GM12865 (cell line): ENCODE measurements at regions not wholly inside any gene's neighbourhood (a gene's known extent, or its start where the extent isn't known, plus 50 kb on each side); places are given as distances from the start of the nearest gene placed in this dataset.

ENCODE experiments used
- DNase-seq: peaks from one replicate; pipeline ENCODE4 v3.0.0; 2010; ENCODE audit warnings: low read depth
- H3K4me3 ChIP-seq: 2 replicates; pipeline ENCODE4 v1.5.1; 2011; ENCODE audit warnings: mild to moderate bottlenecking, low read depth, low read length, control low read depth
- TF ChIP-seq, protein P1 (sequence below): IDR thresholded peaks from 2 replicates; pipeline ENCODE4 v1.5.1; 2011; ENCODE audit warnings: low read length, control low read depth, low read depth, inconsistent platforms; ENCODE audit not compliant: insufficient read depth; ENCODE audit errors: missing control alignments

DNA sequence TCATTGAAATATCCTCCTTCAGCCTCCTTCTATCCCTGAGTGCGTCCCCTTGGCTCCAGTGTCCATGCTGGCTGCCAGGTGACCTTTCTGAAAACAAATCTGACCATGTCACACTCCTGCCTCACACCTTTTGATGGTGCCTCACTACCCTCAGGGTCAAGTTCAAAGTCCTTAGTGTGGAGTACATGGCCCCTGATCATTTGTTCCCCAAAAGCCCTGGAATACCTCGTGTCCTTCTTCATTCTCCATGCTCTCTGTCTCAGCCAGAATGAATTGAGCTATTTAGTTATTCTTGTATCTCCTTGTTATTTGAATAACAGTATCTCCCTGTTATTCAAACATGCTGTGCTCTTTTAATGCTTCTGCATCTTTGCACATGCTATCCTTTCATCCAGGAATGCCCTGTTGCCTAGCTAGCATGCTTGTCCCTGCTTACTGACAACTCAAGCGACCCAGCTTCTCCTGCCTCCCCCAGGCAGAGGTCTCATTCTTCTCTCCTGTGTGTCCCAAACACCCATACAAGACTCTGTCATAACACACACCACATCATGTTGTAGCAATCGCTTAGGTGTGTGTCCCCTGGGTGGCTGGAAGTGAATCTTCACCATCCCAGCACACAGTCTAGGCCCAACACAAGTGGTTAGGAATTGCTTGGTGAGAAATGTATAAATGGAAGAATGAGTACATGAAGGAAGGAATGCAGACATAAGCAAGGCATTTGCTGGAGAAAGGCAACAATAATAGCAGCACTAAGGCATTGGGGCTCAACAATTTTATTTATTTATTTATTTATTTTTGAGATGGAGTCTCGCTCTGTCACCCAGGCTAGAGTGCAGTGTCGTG, 144.0 kb downstream of the DDX1 start:
- TF ChIP-seq, protein P1, sequence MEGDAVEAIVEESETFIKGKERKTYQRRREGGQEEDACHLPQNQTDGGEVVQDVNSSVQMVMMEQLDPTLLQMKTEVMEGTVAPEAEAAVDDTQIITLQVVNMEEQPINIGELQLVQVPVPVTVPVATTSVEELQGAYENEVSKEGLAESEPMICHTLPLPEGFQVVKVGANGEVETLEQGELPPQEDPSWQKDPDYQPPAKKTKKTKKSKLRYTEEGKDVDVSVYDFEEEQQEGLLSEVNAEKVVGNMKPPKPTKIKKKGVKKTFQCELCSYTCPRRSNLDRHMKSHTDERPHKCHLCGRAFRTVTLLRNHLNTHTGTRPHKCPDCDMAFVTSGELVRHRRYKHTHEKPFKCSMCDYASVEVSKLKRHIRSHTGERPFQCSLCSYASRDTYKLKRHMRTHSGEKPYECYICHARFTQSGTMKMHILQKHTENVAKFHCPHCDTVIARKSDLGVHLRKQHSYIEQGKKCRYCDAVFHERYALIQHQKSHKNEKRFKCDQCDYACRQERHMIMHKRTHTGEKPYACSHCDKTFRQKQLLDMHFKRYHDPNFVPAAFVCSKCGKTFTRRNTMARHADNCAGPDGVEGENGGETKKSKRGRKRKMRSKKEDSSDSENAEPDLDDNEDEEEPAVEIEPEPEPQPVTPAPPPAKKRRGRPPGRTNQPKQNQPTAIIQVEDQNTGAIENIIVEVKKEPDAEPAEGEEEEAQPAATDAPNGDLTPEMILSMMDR, result no peak

DNA sequence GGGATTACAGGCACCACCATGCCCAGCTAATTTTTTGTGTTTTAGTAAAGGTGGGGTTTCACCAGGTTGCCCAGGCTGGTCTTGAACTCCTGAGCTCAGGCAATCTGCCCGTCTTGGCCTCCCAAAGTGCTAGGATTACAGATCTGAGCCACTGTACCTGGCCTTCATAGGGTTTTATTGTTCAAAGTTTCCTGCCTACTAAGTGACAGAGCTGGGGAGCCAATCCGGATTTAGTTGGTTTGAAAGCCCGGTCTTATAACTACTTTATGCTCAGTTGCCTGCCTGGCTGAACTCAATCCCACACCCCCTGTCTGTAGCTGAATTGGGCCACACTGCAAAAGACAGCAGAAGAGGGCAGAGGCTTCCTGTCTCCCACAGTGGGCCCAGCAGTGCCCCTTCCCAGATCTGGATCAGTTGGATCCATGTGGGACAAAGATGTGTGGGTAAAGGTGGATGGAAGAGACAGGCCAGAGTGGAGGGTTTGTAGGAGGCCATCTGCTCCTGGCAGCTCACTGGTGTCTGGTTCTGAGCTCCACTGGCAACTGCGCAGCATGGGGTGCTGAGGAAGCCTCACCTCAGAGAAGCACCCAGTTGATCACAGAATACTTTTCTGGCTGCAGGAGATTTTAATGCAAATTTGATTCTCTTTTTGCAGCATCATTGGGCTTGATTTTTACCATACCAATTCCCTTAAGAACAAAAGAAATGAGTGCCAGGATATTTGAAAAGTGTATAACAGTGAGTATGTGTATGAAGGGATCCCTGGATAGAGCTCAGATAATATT, 144.9 kb downstream of the DDX1 start:
- H3K4me3 ChIP-seq, result no peak overlapping the region
- no peak for DNase-seq
- TF ChIP-seq, protein P1, result no peak

More for the DNA sequence above, 144.0 kb downstream of the DDX1 start:
- no peak for DNase-seq
- no peak overlapping the region for H3K4me3 ChIP-seq

GRCh38 chr2:15737314-15738224, 145.9 kb downstream of the DDX1 start:
- H3K4me3 ChIP-seq, result no peak overlapping the region
- TF ChIP-seq, protein P1, result no peak
- no peak for DNase-seq

- TF ChIP-seq, protein P1, result no peak
- no peak for DNase-seq
These were observed 146.5 kb downstream of the DDX1 start for GRCh38 chr2:15738225-15738546.

GRCh38 chr2:15738943-15739342, 147.3 kb downstream of the DDX1 start:
- no peak for DNase-seq
- TF ChIP-seq, protein P1, result no peak
- no peak overlapping the region for H3K4me3 ChIP-seq

More at GRCh38 chr2:15738225-15738546, 146.5 kb downstream of the DDX1 start:
- H3K4me3 ChIP-seq, result no peak overlapping the region

GRCh38 chr2:15744820-15745219, 153.2 kb downstream of the DDX1 start:
- DNase-seq, result no peak
- TF ChIP-seq, protein P1, result no peak
- H3K4me3 ChIP-seq, result no peak overlapping the region
